CD4-positive, alpha-beta T cell treated with Interferon gamma for 1 hour (primary cell): ENCODE measurements at regions not wholly inside any gene's neighbourhood (a gene's known extent, or its start where the extent isn't known, plus 50 kb on each side); places are given as distances from the start of the nearest gene placed in this dataset.
"Not testable (repeated sequence)": the region's sequence is repeated elsewhere in the genome, so short reads cannot be mapped to it uniquely, and the experiment has no call there.

Experiments used
- DNase-seq: peaks from one replicate; pipeline ENCODE4 v3.0.0-alpha.2; 2020

DNA sequence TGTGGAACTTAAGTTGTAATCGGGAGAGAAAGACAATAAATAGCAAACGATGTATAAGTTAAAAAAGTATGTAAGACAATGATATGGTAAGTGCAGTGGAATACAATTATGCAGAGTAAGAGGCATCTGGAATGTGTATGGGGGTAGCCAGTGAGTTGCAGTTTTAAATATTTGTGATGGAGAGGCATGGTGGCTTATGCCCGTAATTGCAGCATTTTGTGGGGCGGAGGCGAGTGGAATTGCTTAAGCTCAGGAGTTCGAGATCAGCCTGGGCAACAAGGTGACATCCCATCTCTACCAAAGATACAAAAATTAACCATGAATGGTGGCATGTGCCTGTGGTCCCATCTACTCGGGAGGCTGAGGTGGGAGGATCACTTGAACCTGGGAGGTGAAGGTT is 52.5 kb upstream of the WDFY3 start:
- no peak for DNase-seq

DNA sequence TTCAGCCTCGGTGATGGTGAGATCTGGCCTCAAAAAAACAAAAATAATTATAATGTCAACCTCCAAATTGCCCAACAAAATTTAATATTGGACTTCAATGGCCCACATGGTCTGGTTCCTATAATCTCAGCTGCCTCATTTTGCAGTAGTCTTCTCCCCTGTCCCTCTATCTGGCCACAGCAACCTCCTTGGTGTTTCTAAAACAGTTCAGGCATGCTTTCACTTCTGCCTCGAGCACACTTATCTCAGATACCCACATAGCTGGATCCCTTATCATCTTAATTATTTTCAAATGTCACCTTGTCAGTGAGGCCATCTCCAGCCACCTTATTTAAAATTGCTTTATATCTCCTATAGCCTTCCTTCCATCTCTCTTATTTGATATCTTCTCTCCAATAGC is 52.9 kb upstream of the WDFY3 start:
- DNase-seq, result no peak

DNA sequence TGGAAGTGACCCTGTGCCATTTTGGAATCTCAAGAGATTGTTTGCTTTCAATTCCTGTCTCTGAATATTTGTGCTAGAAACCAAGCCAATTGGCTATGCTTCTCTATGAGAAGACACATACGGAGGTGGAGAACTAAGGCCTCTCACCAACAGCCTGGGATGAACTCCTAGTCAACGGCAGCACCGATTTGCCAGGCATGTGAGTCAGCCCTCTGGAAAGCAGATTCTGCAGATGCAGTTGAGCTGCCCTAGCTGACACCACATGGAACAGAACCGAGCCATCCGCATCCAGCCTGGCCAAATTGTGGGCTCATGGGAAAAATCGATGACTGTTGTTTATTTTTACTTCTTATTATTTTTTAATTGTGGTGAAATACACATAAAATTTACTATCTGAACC is 58.2 kb upstream of the WDFY3 start:
- no peak for DNase-seq

DNA sequence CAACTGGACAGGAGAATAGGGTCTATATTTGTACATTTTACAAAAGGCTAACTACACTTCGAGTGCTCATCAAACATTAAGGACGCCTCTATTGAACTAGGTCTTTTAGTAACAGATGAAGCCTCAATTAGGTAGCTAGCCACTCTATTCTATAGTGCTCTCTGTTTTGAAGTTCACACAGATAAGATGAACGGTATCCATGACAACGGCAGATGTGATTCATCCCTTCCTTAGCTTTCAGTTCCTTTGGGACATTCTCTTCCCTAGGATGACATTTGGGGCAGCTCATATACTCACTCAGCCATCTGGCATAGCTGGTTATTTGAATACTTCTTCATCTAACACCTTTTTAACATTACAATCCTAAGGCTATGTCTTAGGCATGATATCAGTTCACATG is 62.4 kb upstream of the WDFY3 start:
- no peak for DNase-seq

DNA sequence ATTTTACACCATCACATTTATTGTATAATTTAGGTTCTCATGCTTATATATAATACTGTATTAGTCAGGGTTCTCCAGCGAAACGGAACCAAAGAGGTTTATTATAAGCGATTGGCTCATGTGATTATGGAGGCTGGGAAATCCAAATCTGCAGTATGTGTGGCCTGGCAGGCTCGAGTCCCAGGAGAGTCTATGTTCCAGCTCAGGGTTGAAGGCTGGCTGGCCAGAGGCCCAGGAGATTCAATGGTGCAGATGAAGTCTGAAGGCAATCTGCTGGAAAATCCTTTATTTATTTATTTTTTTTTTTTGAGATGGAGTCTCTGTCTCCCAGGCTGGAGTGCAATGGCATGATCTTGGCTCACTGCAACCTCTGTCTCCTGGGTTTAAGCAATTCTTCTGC is 63.0 kb upstream of the WDFY3 start:
- DNase-seq, result no peak

DNA sequence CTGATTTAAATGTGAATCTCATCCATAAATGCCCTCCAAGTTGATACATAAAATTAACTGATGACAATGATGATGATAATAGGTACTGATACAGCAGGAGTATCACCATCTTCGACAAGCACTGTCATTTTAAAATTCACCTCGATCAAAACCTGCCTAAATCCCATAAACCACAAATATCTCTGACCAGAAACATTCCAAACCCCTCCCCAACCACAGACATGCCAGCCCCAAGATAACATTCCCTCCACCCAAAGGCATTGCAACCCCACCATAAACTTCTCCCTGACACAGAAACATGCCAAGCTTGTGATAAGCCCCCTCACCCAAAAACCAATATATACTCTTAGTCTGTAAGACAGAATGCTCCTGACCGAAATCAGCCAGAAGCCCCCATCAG is 63.7 kb upstream of the WDFY3 start:
- no peak for DNase-seq

DNA sequence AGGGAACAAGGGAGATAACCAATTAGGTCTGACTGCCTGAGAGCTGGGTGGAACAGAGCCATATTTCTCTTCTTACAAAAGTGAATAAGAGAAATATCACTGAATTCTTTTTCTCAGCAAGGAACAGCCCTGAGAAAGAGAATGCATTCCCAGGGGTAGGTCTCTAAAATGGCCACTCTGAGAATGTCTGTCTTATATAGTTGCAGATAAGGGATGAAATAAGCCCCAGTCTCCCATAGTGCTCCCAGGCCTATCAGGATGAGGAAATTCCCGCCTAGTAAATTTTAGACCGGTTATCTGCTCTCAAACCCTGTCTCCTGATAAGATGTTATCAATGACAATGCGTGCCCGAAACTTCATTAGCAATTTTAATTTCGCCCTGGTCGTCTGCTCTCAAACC is 67.3 kb upstream of the WDFY3 start:
- not testable (repeated sequence) for DNase-seq

DNA sequence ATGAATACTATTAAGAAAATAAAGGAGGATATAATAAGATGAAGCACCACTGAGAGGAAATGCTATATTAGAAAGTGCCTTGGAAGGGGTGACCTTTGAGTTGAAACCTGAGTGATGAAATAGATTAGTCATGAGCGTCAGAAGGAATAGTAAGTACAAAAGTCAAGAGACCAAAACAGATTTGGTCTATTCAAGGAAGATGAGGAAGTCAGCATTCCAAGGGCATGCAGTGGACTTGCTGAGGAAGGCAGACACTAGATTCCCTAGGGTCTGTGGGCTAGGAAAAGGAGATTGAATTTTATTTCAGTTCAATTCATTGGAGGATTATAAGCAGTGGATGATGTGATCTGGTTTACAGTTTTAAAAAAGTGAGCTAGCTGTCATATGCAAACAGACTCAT is 73.0 kb upstream of the WDFY3 start:
- DNase-seq, result no peak

DNA sequence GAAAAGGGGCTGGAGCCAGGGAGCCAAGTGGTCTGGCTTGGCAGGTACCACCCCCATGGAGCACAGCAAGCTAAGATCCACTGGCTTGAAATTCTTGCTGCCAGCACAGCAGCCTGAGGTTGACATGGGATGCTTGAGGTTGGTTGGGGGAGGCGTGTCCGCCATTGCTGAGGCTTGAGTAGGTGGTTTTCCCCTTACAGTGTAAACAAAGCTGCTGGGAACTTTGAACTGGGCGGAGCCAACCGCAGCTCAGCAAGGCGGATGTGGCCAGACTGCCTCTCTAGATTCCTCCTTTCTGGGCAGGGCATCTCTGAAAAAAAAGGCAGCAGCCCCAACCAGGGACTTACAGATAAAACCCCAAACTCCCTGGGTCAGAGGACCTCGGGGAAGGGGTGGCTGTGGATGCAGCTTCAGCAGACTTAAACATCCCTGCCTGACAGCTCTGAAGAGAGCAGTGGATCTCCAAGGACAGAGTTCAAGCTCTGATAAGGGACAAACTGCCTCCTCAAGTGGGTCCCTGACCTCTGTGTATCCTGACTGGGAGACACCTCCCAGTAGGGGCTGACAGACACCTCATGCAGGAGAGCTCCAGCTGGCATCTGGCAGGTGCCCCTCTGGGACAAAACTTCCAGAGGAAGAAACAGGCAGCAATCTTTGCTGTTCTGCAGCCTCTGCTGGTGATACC is 77.5 kb upstream of the WDFY3 start:
- DNase-seq, result not testable (repeated sequence)

DNA sequence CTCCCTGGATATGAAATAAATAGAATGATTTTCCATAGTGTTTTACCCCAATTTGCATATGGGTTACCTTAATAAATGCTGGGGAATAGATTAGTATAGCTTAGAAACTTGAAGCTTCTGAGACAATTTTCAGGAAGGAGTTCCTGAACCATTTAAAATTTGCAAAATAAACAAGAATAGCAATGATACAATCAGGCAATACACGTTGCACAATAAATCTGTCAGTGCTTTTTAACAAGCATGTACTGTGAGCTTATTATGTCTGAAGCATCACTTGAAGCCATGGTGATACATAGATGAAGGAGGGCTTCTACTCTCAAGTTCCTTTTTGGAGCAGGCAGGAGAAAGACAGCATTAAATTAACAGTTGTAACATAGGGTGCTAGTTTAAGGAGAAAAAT is 84.2 kb upstream of the WDFY3 start:
- DNase-seq, result no peak

DNA sequence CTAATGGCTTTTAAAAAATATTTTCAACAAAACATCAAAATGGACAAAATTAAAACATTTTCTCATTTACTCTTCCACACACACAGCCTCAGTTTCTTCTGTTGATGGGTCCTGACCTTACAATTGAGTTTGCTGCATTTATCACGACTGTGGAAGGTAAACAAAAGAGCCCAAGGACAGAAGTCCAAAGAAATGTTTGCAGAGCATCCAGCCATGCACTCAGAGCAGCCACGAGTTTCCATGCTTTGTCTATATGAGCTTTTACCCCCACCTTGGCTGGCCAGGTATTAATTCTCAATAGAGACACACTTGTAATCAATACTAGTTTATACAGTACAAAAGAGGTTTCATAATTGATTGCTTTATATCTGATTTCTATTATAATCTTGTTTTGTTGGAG is 85.0 kb upstream of the WDFY3 start:
- no peak for DNase-seq

DNA sequence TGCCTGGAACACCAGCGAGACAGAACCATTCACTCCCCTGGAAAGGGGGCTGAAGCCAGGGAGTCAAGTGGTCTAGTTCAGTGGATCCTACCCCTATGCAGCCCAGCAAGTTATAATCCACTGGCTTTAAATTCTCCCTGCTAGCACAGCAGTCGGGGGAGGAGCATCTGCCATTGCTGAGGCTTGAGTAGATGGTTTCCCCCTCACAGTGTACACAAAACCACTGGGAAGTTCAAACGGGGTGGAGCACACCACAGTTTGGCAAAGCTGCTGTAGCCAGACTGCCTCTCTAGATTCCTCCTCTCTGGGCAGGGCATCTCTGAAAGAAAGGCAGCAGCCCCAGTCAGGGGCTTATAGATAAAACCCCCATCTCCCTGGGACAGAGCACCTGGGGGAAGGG is 88.4 kb upstream of the WDFY3 start:
- not testable (repeated sequence) for DNase-seq

DNA sequence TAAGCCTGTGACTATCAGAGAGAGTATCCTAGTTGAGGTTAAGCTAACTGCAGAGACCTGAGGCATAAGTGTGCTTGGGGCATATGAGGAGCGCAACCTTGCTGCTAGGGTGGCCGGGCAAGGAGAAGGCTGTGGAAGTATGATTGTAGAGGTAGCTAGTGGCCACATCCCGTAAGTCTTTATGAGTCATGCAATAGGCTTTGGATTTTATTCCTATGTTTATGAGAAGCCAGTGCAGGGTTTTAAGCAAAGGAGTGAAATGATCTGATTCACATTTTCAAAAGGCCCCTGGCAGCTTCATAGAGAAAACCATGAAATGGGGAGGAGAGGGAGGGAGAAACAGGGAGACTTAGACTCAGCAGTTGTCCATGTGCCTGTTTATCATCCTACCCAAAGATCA is 92.1 kb upstream of the WDFY3 start:
- DNase-seq, result no peak

DNA sequence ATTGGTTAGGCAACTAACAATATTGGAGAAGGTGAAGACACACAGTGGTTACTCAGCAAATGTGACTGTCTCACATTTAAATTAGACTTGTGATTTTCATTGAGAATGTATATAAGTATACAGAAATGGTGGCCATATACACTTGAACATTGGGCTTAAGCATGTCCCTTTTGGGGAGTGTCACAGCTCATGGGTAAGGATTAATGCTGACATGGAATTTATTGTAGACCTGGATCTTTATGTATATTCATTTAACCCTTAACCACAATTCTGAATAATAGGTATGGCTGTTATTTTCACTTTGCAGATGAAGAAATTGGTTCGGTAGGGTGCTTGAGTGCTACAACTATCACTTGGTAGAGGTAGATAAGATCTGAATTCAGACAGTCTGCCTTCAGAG is 95.5 kb upstream of the WDFY3 start:
- no peak for DNase-seq

DNA sequence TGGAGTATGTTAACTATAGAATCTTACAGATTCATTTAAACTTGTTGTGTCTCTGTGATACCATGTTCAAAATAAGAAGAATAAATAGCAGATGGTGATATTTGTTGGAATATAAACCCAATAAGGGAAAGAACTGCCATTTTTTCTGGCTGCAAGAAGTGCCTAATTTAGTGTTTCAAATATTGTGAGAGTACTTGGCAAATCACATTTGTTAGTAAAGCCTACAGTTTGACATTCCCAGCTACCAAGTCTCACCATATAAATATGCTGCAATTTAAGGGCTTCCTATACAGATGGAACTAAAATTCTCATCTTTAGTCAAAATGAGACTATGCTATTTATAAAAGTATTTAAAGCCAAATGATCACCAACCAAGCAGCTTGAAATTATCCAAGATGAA is 96.0 kb upstream of the WDFY3 start:
- no peak for DNase-seq

DNA sequence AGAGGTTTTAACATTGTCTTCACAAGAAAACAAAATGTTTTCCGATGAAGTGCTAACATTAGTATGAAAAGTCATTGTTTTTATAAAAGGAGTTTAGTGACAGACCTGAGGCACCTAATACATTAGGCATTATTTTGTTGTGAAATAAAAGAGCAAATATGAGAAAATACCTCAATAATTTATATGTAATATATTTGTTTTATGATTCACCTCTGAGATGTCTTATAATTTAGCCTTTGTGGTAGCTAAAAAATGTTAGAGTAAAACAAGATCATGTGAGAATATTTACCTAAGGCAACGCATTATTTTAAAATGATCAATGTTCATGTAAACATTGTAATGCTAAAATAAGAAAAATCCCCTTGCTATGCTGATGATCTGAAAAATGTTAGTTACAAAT is 100.9 kb upstream of the WDFY3 start:
- DNase-seq, result no peak

DNA sequence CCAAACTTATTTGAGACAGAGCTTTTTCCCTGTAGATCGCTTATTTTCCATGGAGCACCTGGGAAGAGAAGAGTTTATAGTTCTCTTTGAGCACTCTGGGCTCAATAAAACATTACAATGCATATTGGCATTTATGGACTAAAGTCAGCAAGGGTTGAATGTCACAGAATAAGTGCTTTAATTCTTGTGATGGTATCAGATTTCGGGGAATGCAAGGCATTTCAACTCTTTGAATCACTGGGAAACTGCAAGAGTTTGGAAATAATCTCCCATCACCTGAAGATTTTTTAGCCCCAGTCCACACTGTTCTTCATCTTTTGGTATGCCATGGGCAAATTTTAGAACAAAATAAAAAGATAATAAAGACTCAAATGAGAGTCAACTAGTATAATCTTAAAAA is 111.5 kb upstream of the WDFY3 start:
- DNase-seq, result no peak

DNA sequence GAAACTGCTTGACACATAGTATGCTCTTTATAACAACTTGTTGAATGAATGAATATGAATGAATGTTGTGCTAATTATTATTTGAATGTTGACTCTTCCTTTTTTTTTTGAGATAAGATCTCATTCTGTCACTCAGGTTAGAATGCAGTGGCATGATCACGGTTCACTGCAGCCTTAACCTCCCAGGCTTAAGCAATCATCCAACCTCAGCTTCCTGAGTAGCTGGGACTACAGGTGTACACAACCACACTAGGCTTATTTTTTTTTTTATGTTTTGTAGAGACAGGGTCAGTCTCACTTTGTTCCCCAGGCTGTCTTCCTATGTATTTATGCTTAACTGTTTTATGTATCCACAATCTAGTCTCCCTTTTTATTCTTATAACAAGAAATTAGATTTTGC is 114.7 kb upstream of the WDFY3 start:
- no peak for DNase-seq

DNA sequence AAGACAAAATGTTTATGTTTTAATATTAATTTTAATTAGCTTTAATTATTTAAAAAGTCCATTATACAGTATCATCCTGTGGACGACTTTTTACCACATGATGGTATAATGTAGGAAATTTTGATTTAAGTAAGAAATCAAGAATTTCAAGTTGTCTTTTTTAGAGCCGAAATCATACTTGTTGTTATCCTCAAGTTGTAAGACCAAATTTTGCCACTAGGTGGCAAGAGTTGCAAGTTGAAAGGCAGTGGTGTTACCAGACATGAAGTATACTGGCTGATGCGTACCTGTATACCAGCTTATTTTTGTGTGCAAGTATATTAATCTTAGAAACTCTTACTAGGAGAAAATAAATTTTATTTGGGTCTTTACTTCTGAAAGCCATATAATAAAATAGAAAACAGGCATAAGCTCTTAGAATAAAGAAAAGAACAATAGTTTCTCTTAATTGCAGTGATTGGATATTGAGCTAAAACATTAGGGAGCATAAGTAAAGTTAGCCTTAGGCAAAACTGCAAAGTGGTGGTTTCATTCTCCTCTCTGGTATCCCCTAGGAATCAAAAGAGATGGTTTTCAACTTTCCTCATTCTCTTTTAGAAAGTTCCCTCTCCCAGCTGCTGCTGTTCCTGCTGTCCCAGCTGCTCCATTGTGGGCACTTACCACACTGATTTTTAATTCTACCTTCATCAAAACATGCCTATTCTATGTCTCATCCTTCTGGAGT is 118.0 kb upstream of the WDFY3 start:
- DNase-seq, result no peak

DNA sequence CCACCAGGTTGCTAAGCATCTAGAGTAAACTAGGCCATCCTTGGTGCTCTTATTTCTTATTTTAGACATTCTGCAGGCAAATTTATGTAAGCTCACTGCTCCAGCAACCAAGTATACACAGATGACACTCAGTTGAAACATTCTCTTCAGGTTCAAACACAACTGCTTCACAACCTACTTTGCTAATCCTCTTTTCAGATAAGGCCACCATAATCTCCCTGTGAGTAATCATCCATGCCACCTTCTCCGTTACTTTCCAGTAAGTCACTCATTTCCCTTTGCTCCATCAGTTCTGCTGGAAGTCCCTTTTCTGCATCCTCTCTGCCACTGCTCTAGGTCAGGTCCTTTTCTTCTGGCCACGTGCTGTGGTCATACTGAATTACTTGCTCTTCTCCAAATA is 120.2 kb upstream of the WDFY3 start:
- no peak for DNase-seq

DNA sequence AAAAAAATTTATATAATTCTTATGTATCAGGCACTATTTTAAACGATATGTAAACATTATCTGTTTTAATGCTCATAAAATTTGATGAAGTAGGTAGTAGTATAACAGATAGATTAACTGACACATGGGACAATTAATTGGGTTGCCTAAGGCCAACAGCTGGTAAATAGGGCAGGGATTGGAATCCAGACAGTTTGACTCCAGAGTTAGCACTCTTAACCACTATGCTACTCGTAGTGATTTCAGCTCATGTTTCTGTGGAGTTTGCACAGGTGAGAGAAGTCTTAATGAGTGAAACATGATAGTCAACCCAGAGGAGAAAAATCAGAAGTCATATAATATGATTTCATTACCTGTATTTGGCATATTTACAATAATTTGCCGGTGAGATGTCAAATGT is 126.0 kb upstream of the WDFY3 start:
- DNase-seq, result no peak

DNA sequence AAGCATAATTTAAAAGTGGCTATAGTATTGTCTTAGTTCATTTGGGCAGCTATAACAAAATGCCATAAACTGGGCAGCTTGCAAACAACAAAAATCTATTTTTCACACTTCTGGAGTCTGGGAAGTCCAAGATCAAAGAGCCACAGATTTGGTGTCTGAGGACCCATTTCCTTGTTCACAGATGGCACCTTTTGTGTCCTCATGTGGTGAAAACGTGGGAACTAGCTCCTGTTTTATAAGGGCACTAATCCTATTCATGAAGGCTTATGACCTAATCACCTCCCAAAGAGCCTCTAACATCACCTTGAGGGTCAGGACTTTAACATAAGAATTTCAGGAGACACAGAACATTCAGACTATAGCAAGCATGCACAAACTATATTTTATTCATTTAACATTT is 126.5 kb upstream of the WDFY3 start:
- no peak for DNase-seq

DNA sequence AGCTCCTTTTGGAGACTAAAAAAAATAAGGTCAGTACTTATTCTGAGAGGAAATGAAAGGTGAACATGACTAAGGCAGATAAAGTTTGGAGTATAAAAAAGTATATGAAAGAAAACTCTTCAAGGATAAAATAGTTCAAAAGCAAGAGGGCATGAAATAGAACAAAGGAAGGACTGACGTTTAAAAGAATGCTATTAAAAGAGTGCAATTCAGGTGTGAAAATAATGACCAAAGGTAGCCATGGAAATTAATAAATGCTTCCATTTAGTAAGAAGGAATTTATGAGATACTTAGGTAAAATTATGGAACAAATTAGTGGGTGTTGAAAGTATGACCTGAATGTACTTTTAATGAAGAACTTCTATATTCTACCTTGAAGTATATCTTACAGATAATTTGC is 128.2 kb upstream of the WDFY3 start:
- no peak for DNase-seq

DNA sequence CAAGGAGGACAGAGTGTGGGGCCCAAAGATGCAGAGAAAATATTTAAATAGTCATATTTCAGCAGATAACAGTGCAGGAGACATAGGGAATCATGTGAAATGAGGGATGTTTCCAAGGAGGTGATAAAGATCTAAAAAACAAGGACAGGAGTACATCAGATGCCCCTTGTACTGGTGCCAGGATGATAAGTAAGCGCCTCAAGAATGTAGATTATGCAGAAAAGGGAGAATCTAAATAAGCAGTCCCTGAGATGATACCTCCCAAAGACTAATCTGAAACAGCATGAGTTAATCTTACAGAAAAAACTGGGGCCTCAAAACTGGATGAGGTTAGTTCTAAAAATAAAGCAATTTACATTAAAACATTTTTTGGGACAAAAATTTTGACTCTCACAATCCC is 136.1 kb upstream of the WDFY3 start:
- no peak for DNase-seq

DNA sequence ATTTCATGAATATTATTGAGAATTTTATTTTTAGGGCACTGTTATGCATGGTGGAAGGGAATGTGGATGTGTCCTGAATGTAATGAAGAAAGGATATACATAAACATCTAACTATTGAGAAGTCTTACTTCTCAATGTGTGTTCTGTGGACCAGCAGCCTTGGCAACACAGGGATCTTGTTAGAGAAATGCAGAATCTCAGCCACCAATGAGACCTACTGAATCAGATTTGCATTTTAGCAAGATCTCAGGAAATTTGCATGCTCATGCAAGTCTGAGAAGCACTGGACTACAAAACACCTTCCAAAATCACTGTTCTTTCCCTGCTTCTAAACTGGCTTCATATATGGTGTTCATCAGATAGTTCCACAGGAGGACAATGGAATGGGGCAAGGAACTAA is 139.7 kb upstream of the WDFY3 start:
- DNase-seq, result no peak
